Erythroblast (primary cell): ENCODE measurements at regions not wholly inside any gene's neighbourhood (a gene's known extent, or its start where the extent isn't known, plus 50 kb on each side); places are given as distances from the start of the nearest gene placed in this dataset.

ENCODE experiments used
- GATA1 ChIP-seq: IDR thresholded peaks from 2 replicates; pipeline ENCODE4 v1.6.1; 2011; ENCODE audit warnings: low read depth, mild to moderate bottlenecking, control low read depth, low read length, moderate library complexity
- POLR2A ChIP-seq: IDR thresholded peaks from 2 replicates; pipeline ENCODE4 v1.6.1; 2011; ENCODE audit warnings: mild to moderate bottlenecking, low read length

- TF ChIP-seq POLR2A (no peak), GATA1 (no peak)
These were observed 781.8 kb downstream of the DNAJB9 start for GRCh38 chr7:109351493-109351892.
